ENCODE measurements at regions not wholly inside any gene's neighbourhood (a gene's known extent, or its start where the extent isn't known, plus 50 kb on each side); places are given as distances from the start of the nearest gene placed in this dataset.
A peak's percentile ranks its signal among the peaks of the same experiment; 100 is the strongest.

DNA sequence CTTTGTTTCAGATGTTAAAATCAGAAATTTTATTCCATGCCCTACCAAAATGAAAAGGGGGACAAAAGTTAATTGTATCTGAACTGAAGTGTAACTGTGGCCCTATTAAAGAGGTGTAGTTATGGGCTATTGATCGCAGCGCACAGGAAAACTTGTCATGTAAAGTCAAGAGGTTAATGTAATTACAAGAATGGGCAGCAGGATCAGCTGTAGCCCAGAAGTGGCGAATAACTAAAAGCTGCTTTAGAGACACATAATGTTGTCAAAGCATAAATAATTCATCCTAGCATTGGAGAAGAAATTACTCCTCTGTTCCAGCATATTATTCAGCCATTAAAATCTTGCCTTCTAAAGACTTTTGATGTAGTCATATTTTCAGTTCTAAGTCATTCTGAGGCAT is 211.8 kb downstream of the EPHA4 start:
- intact Hi-C loops (cut with DNase I): no loop called here
- Histone ChIP-seq H3K4me3 (no peak overlapping the region), H3K36me3 (no peaks in the 10 kb centered on the region), H3K4me1 (no peaks in the 10 kb centered on the region), H3K27ac (no peak overlapping the region), H3K9me3 (no peaks in the 10 kb centered on the region), H3K27me3 (no peaks in the 10 kb centered on the region)
- TF ChIP-seq CTCF (IDR thresholded peaks at IDR 0.05): no peak
- DNase-seq (ENCODE audit: low spot score in 2 of 2): no peak

DNA sequence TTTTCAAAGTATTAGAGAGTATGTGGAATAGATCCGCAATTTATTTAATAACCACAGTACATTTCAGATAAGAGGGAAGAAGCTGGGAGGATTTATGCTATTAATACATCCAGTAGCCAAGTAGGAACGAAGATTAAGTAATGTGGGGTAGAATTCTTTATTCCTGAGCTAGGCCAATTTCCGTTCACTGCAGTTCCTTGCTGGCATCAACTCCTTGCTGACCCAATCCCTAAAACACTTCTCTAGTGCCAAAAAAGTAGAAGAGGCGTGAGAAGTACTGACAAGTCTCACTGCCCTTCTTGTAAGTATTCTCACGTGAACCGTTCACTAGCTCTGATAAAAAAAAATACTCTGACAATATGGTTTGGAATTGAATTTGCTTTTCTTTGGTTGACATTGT is 211.4 kb downstream of the EPHA4 start:
- Histone ChIP-seq H3K4me1 (no peaks in the 10 kb centered on the region), H3K27ac (peak overlapping the region in 1 of 2 donors; percentile 24), H3K4me3 (no peak overlapping the region), H3K27me3 (no peaks in the 10 kb centered on the region), H3K9me3 (no peaks in the 10 kb centered on the region), H3K36me3 (no peaks in the 10 kb centered on the region)
- TF ChIP-seq CTCF (IDR thresholded peaks at IDR 0.05): no peak
- no peak for DNase-seq (ENCODE audit: low spot score in 2 of 2)
- intact Hi-C loops (cut with DNase I): no loop called here

DNA sequence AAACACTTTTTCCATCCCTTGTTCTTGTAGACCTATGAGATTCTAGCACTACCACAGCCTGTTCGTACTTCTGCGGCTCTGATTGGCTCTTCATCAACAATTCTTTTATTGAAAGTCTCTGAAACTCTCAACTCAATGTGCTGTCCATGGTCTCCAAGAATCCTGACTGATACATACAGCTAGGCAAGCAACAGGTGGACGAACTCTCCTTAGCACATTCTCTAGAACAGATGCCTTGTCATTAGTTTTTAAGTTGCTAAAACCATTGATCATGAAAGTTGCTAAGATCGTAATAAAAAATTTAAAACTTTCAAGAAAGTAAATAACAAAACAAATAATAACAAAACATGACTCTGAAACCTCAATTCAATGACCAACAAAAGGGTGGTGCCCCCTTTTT is 210.5 kb downstream of the EPHA4 start:
- Histone ChIP-seq H3K36me3 (no peaks in the 10 kb centered on the region), H3K4me1 (no peaks in the 10 kb centered on the region), H3K9me3 (no peaks in the 10 kb centered on the region), H3K27me3 (no peaks in the 10 kb centered on the region), H3K27ac (peak overlapping the region in 1 of 2 donors; percentile 24), H3K4me3 (no peak overlapping the region)
- no peak for DNase-seq (ENCODE audit: low spot score in 2 of 2)
- intact Hi-C loops (cut with DNase I): no loop called here
- no peak for TF ChIP-seq CTCF (IDR thresholded peaks at IDR 0.05)

GRCh38 chr2:221364672-221365071 is 207.4 kb downstream of the EPHA4 start:
- H3K4me1 ChIP-seq: no peaks in the 10 kb centered on the region
- no peak for TF ChIP-seq CTCF (IDR thresholded peaks at IDR 0.05)
- H3K4me3 ChIP-seq: no peak overlapping the region
- no peaks in the 10 kb centered on the region for H3K9me3 ChIP-seq
- intact Hi-C loops (cut with DNase I): no loop called here
- no peaks in the 10 kb centered on the region for H3K27me3 ChIP-seq
- DNase-seq (ENCODE audit: low spot score in 2 of 2): no peak
- H3K36me3 ChIP-seq: no peaks in the 10 kb centered on the region
- no peak overlapping the region for H3K27ac ChIP-seq

Data from ascending aorta (tissue), 2 donors.